PFSK-1 (cell line): ENCODE measurements at regions not wholly inside any gene's neighbourhood (a gene's known extent, or its start where the extent isn't known, plus 50 kb on each side); places are given as distances from the start of the nearest gene placed in this dataset.

ENCODE experiments used
- FOXP2 ChIP-seq: optimal IDR thresholded peaks from 2 replicates; pipeline ENCODE3; 2011; ENCODE audit warnings: borderline replicate concordance, control low read depth, inconsistent platforms; ENCODE audit not compliant: insufficient read depth; ENCODE audit errors: extremely low read length, extremely low read depth
- POLR2AphosphoS5 ChIP-seq: IDR thresholded peaks from 2 replicates; pipeline ENCODE4 v1.6.1; 2012; ENCODE audit warnings: low read depth, mild to moderate bottlenecking, control low read depth, low read length, moderate library complexity
- SIN3A ChIP-seq: IDR thresholded peaks from 2 replicates; pipeline ENCODE4 v1.6.1; 2012; ENCODE audit warnings: mild to moderate bottlenecking, low read length, moderate library complexity, borderline replicate concordance; ENCODE audit not compliant: insufficient read depth
- TAF1 ChIP-seq: IDR thresholded peaks from 2 replicates; pipeline ENCODE4 v1.6.1; 2012; ENCODE audit warnings: low read length, control low read depth, borderline replicate concordance; ENCODE audit not compliant: insufficient read depth
- TF ChIP-seq, protein P1 (sequence below), 2 experiments: IDR thresholded peaks; 2 replicates each; pipeline versions ENCODE4 v1.6.1 to v1.8.0; 2011 to 2012; ENCODE audit warnings: low read depth in 2 of 2, low read length in 2 of 2, control low read depth in 1 of 2, inconsistent platforms in 1 of 2, mild to moderate bottlenecking in 1 of 2, moderate library complexity in 1 of 2; ENCODE audit not compliant: insufficient read depth in 1 of 2

DNA sequence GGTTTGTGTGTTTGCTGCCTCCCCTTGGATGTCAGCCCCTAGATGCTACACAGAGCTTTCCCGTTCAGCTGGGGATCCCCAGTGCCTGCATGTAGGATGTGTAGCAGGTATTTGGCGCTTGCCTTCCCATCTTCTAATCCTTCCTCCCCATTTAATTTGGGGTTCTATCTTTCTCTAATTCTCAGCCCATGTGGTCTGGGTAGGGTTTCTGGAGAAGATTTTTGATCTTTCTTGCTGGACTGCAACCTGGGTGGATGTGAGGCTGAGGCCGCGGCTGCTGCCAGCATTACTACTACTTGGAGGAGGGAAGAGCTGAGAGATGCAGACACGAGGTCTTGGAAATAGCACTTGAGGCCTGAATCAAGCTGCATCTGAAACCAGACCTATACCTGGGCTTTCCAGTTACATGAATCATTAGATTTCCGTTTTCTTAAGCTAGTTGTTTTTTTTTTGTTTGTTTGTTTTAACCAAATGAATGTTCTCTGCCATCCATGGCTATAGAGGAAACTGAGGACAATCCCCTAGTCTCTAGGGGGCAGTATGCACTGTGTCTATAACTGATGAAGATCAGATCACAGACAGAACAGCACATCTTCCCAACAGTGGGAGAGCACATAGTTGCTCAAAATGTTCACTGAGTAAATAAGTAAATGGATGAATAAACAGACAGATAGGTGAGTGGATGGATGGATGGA is 178.6 kb downstream of the FGF18 start:
- no peak for TF ChIP-seq SIN3A

DNA sequence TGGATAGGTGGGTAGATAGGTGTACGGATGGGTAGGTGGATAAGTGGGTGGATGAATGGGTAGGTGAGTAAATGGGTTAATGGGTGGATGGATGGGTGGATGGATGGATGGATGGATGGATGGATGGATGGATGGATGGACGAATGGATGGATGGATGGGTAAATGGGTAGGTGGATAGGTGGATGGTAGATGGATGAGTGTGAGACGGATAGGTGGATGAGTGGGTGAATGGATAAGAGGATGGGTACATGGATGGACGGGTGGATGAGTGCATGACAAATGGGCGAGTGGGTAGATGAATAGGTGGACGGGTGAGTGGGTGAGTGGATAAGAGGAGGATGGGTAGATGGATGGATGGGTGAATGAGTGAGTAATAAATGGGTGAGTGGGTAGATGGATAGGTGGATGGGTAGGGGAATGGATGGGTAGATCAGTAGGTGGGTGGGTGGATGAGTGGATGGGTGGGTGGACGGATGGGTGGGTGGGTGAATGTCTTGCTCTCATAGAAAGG is 179.2 kb downstream of the FGF18 start:
- TF ChIP-seq TAF1: no peak
- TF ChIP-seq, protein P1, sequence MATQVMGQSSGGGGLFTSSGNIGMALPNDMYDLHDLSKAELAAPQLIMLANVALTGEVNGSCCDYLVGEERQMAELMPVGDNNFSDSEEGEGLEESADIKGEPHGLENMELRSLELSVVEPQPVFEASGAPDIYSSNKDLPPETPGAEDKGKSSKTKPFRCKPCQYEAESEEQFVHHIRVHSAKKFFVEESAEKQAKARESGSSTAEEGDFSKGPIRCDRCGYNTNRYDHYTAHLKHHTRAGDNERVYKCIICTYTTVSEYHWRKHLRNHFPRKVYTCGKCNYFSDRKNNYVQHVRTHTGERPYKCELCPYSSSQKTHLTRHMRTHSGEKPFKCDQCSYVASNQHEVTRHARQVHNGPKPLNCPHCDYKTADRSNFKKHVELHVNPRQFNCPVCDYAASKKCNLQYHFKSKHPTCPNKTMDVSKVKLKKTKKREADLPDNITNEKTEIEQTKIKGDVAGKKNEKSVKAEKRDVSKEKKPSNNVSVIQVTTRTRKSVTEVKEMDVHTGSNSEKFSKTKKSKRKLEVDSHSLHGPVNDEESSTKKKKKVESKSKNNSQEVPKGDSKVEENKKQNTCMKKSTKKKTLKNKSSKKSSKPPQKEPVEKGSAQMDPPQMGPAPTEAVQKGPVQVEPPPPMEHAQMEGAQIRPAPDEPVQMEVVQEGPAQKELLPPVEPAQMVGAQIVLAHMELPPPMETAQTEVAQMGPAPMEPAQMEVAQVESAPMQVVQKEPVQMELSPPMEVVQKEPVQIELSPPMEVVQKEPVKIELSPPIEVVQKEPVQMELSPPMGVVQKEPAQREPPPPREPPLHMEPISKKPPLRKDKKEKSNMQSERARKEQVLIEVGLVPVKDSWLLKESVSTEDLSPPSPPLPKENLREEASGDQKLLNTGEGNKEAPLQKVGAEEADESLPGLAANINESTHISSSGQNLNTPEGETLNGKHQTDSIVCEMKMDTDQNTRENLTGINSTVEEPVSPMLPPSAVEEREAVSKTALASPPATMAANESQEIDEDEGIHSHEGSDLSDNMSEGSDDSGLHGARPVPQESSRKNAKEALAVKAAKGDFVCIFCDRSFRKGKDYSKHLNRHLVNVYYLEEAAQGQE (IDR thresholded peaks at IDR 0.05; ENCODE audit: insufficient read depth in 1 of 2, low read depth in 2 of 2, low read length in 2 of 2): no peak
- TF ChIP-seq POLR2AphosphoS5: no peak
- TF ChIP-seq FOXP2: no peak
- no peak for TF ChIP-seq SIN3A

DNA sequence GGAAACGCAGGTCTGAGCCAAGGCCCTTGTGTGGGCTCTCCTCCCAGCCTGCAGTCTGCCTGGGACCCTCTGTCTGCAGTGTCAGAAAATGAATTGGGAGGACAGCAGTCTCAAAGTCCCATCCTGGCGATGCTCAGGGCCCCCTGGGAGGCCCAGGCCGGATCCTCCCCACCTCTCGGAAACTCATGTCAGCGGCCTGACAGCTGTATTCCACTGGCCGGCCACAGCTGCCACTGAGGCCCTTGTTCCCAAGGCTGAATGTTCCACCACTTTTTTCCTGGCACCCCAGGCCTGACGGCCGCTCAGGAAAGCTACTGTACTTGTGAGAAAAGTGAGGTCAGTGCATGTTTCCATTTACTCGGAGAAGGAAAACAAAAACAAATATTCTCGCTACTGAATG is 180.0 kb downstream of the FGF18 start:
- TF ChIP-seq POLR2AphosphoS5 (no peak), TAF1 (no peak), SIN3A (no peak), FOXP2 (no peak)
- TF ChIP-seq, protein P1 (IDR thresholded peaks at IDR 0.05; ENCODE audit: insufficient read depth in 1 of 2, low read depth in 2 of 2, low read length in 2 of 2): no peak

DNA sequence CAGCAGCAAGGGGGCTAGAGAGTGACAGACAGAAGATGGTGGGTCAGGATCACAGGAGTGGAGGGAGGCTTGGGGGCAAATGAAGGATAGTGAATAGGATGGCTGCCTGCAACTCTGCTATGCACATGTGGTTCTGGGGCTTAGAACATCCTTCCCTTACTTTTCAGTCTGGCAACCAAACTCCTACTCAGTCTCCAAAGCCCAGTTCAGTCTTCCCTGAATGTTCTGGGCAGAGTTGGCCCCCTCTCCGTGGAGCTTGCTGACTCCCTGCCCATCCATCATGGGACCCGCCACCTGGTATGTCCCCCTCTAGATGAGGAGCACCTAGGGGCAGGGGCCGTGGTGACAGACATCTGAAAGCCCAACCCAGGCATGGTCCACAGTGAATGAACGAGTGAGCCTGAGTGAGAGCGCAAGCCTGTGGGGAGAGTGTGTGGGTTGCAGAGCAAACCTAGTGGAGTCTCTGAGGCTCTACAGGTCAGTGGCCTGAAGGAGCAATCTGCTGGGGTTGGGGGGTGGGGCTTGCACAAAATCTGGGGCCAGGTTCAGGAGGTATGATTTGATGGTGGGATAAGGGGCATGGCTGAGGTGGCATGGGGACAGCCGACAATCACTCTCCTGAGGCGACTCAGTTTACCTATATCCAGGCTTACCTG is 180.6 kb downstream of the FGF18 start:
- no peak for TF ChIP-seq POLR2AphosphoS5
- no peak for TF ChIP-seq FOXP2
- no peak for TF ChIP-seq SIN3A
- TF ChIP-seq, protein P1 (IDR thresholded peaks at IDR 0.05; ENCODE audit: insufficient read depth in 1 of 2, low read depth in 2 of 2, low read length in 2 of 2): no peak
- TF ChIP-seq TAF1: no peak

DNA sequence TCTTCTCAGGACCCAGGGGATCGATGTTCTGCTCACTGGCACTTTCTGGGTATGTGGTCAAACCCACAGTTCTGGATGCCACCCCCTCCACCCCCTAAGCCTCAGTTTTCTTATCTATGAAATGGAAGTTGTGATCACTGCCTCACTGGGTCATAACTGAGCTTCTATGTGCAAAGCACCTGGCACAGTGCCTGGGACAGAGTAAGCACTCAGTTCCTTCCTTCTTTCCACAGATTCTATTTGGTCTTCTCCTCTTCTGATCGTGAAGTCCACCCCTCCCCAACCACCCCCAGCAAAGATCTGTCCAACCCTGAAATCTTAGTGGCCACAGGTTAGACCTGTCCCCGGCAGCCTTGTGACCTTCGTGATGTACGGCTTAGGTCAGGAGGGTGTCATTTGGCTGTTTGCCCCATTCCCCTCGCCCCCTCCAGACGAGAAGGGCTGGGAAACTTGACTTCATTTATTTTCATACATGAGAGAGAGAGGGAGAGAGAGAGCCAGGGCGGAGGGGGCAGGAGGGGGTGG is 181.4 kb downstream of the FGF18 start:
- TF ChIP-seq TAF1 (no peak), SIN3A (no peak), FOXP2 (no peak), POLR2AphosphoS5 (no peak)
- TF ChIP-seq, protein P1 (IDR thresholded peaks at IDR 0.05; ENCODE audit: insufficient read depth in 1 of 2, low read depth in 2 of 2, low read length in 2 of 2): no peak
